Activated effector memory CD4-positive, alpha-beta T cell treated with Interleukin-2 at 50 U/mL for 16 hours (primary cell): ENCODE measurements at regions not wholly inside any gene's neighbourhood (a gene's known extent, or its start where the extent isn't known, plus 50 kb on each side); places are given as distances from the start of the nearest gene placed in this dataset.

Source experiments
- DNase-seq: peaks from one replicate; pipeline ENCODE4 v3.0.0-alpha.2; 2020

- no peak for DNase-seq
These were observed 121.0 kb upstream of the HAAO start for GRCh38 chr2:42913280-42913878.

GRCh38 chr2:42910645-42911405, 118.4 kb upstream of the HAAO start:
- no peak for DNase-seq

- DNase-seq: no peak
These were observed 117.6 kb upstream of the HAAO start for GRCh38 chr2:42909966-42910365.

GRCh38 chr2:42908518-42909200, 116.3 kb upstream of the HAAO start:
- DNase-seq: no peak

GRCh38 chr2:42907835-42908234, 115.5 kb upstream of the HAAO start:
- DNase-seq: no peak

- no peak for DNase-seq
These were observed 114.4 kb upstream of the HAAO start for GRCh38 chr2:42906557-42907411.

- DNase-seq: no peak
These were observed 113.8 kb upstream of the HAAO start for GRCh38 chr2:42906111-42906556.

GRCh38 chr2:42905341-42906110, 113.1 kb upstream of the HAAO start:
- DNase-seq: no peak

GRCh38 chr2:42904576-42904876, 112.1 kb upstream of the HAAO start:
- DNase-seq: no peak

GRCh38 chr2:42903821-42904575, 111.6 kb upstream of the HAAO start:
- DNase-seq: no peak

- DNase-seq: no peak
These were observed 110.7 kb upstream of the HAAO start for GRCh38 chr2:42902939-42903709.

- DNase-seq: no peak
These were observed 108.8 kb upstream of the HAAO start for GRCh38 chr2:42901076-42901640.

GRCh38 chr2:42900289-42900891, 108.0 kb upstream of the HAAO start:
- DNase-seq: no peak

- DNase-seq: no peak
These were observed 105.0 kb upstream of the HAAO start for GRCh38 chr2:42897358-42897757.

GRCh38 chr2:42895791-42896135, 103.4 kb upstream of the HAAO start:
- no peak for DNase-seq

- DNase-seq: no peak
These were observed 102.9 kb upstream of the HAAO start for GRCh38 chr2:42895134-42895790.

- no peak for DNase-seq
These were observed 100.8 kb upstream of the HAAO start for GRCh38 chr2:42893047-42893758.

- DNase-seq: no peak
These were observed 98.5 kb upstream of the HAAO start for GRCh38 chr2:42890791-42891355.
